Dermis microvascular lymphatic vessel endothelial cell (primary cell): ENCODE measurements at regions not wholly inside any gene's neighbourhood (a gene's known extent, or its start where the extent isn't known, plus 50 kb on each side); places are given as distances from the start of the nearest gene placed in this dataset.
"Not testable (repeated sequence)": the region's sequence is repeated elsewhere in the genome, so short reads cannot be mapped to it uniquely, and the experiment has no call there.

ENCODE experiments used
- DNase-seq, 2 donors: peaks; one replicate each; pipeline versions ENCODE4 v3.0.0 to v3.0.0-alpha.2; 2010; ENCODE audit warnings: low read depth in 2 of 2

GRCh38 chr14:66011855-66012254 is 474.3 kb upstream of the CCDC196 start:
- DNase-seq = no peak

- DNase-seq = not testable (repeated sequence)
Observed at GRCh38 chr14:66013607-66014006, 472.6 kb upstream of the CCDC196 start.

GRCh38 chr14:66015071-66015780 is 470.9 kb upstream of the CCDC196 start:
- DNase-seq = no peak

- DNase-seq = no peak
Observed at GRCh38 chr14:66017927-66018326, 468.2 kb upstream of the CCDC196 start.

- no peak for DNase-seq
Observed at GRCh38 chr14:66022526-66022925, 463.6 kb upstream of the CCDC196 start.

GRCh38 chr14:66025779-66026178 is 460.4 kb upstream of the CCDC196 start:
- no peak for DNase-seq

GRCh38 chr14:66031981-66032380 is 454.2 kb upstream of the CCDC196 start:
- not testable (repeated sequence) for DNase-seq

GRCh38 chr14:66032800-66033199 is 453.4 kb upstream of the CCDC196 start:
- no peak for DNase-seq

- no peak for DNase-seq
Observed at GRCh38 chr14:66036547-66036946, 449.6 kb upstream of the CCDC196 start.

- no peak for DNase-seq
Observed at GRCh38 chr14:66037361-66037760, 448.8 kb upstream of the CCDC196 start.

GRCh38 chr14:66038212-66038611 is 448.0 kb upstream of the CCDC196 start:
- no peak for DNase-seq

GRCh38 chr14:66038618-66039017 is 447.6 kb upstream of the CCDC196 start:
- DNase-seq = no peak

GRCh38 chr14:66039495-66039894 is 446.7 kb upstream of the CCDC196 start:
- no peak for DNase-seq

- DNase-seq = no peak
Observed at GRCh38 chr14:66041582-66041981, 444.6 kb upstream of the CCDC196 start.

GRCh38 chr14:66043921-66044320 is 442.2 kb upstream of the CCDC196 start:
- DNase-seq = no peak

- no peak for DNase-seq
Observed at GRCh38 chr14:66045572-66046021, 440.6 kb upstream of the CCDC196 start.

- DNase-seq = no peak
Observed at GRCh38 chr14:66046035-66046434, 440.1 kb upstream of the CCDC196 start.

GRCh38 chr14:66046591-66046990 is 439.6 kb upstream of the CCDC196 start:
- DNase-seq = no peak

- DNase-seq = no peak
Observed at GRCh38 chr14:66056268-66056907, 429.8 kb upstream of the CCDC196 start.

- DNase-seq = no peak
Observed at GRCh38 chr14:66056926-66057552, 429.1 kb upstream of the CCDC196 start.

GRCh38 chr14:66065188-66065587 is 421.0 kb upstream of the CCDC196 start:
- no peak for DNase-seq

GRCh38 chr14:66066981-66067776 is 419.0 kb upstream of the CCDC196 start:
- no peak for DNase-seq
